HK-2 (cell line): ENCODE measurements at regions not wholly inside any gene's neighbourhood (a gene's known extent, or its start where the extent isn't known, plus 50 kb on each side); places are given as distances from the start of the nearest gene placed in this dataset.

Experiments used
- DNase-seq: peaks from one replicate; pipeline ENCODE4 v3.0.0-alpha.2; 2018; ENCODE audit not compliant: unreplicated experiment

GRCh38 chr5:133797167-133797566 is 171.3 kb downstream of the C5orf15 start:
- DNase-seq: no peak

GRCh38 chr5:133796186-133796585 is 172.2 kb downstream of the C5orf15 start:
- no peak for DNase-seq

GRCh38 chr5:133794771-133795415 is 173.5 kb downstream of the C5orf15 start:
- DNase-seq: no peak

GRCh38 chr5:133793756-133794465 is 174.5 kb downstream of the C5orf15 start:
- DNase-seq: no peak

GRCh38 chr5:133792655-133793054 is 175.8 kb downstream of the C5orf15 start:
- no peak for DNase-seq

GRCh38 chr5:133792024-133792423 is 176.4 kb downstream of the C5orf15 start:
- no peak for DNase-seq

GRCh38 chr5:133790898-133791297 is 177.5 kb downstream of the C5orf15 start:
- DNase-seq: no peak

GRCh38 chr5:133789428-133789827 is 177.1 kb upstream of the FSTL4 start:
- DNase-seq: no peak

GRCh38 chr5:133788121-133788520 is 175.8 kb upstream of the FSTL4 start:
- DNase-seq: no peak

- no peak for DNase-seq
Measured at GRCh38 chr5:133786420-133786819, 174.1 kb upstream of the FSTL4 start.

- DNase-seq: no peak
Measured at GRCh38 chr5:133785182-133785581, 172.8 kb upstream of the FSTL4 start.

- no peak for DNase-seq
Measured at GRCh38 chr5:133783481-133783880, 171.1 kb upstream of the FSTL4 start.

- no peak for DNase-seq
Measured at GRCh38 chr5:133782736-133783135, 170.4 kb upstream of the FSTL4 start.

- no peak for DNase-seq
Measured at GRCh38 chr5:133781436-133782225, 169.3 kb upstream of the FSTL4 start.

GRCh38 chr5:133780619-133781280 is 168.4 kb upstream of the FSTL4 start:
- DNase-seq: no peak

- no peak for DNase-seq
Measured at GRCh38 chr5:133779828-133780475, 167.6 kb upstream of the FSTL4 start.

GRCh38 chr5:133778636-133779035 is 166.3 kb upstream of the FSTL4 start:
- DNase-seq: no peak

GRCh38 chr5:133777951-133778350 is 165.6 kb upstream of the FSTL4 start:
- DNase-seq: no peak

- DNase-seq: no peak
Measured at GRCh38 chr5:133775584-133776304, 163.4 kb upstream of the FSTL4 start.

- no peak for DNase-seq
Measured at GRCh38 chr5:133773247-133774202, 161.2 kb upstream of the FSTL4 start.
